Hematopoietic multipotent progenitor cell (in vitro differentiated cells): ENCODE measurements at regions not wholly inside any gene's neighbourhood (a gene's known extent, or its start where the extent isn't known, plus 50 kb on each side); places are given as distances from the start of the nearest gene placed in this dataset.
A peak's percentile ranks its signal among the peaks of the same experiment; 100 is the strongest.
"Not testable (repeated sequence)": the region's sequence is repeated elsewhere in the genome, so short reads cannot be mapped to it uniquely, and the experiment has no call there.

Experiments
- DNase-seq, 3 donors: peaks; one replicate each; pipeline ENCODE4 v3.0.0-alpha.2; 2011 to 2015; ENCODE audit warnings: low read depth in 2 of 3, low spot score in 2 of 3

- DNase-seq: peak in 1 of 3 donors; percentile 46
Measured at GRCh38 chr18:35770376-35771014, 189.0 kb downstream of the GALNT1 start.

GRCh38 chr18:35771172-35771571, 189.6 kb downstream of the GALNT1 start:
- no peak for DNase-seq

- peak in 1 of 3 donors; percentile 18 for DNase-seq
Measured at GRCh38 chr18:35775887-35776286, 194.3 kb downstream of the GALNT1 start.

- DNase-seq: no peak
Measured at GRCh38 chr18:35776473-35776872, 194.9 kb downstream of the GALNT1 start.

- DNase-seq: no peak
Measured at GRCh38 chr18:35777039-35777438, 195.4 kb upstream of the RMP24 start.

- DNase-seq: no peak
Measured at GRCh38 chr18:35778850-35779627, 193.4 kb upstream of the RMP24 start.

GRCh38 chr18:35780937-35781336, 191.5 kb upstream of the RMP24 start:
- DNase-seq: no peak

GRCh38 chr18:35782926-35783325, 189.6 kb upstream of the RMP24 start:
- no peak for DNase-seq

- no peak for DNase-seq
Measured at GRCh38 chr18:35786365-35787042, 186.0 kb upstream of the RMP24 start.

GRCh38 chr18:35789543-35789942, 182.9 kb upstream of the RMP24 start:
- DNase-seq: no peak

GRCh38 chr18:35797948-35798347, 174.5 kb upstream of the RMP24 start:
- no peak for DNase-seq

- no peak for DNase-seq
Measured at GRCh38 chr18:35803551-35803950, 168.9 kb upstream of the RMP24 start.

GRCh38 chr18:35804377-35804776, 168.1 kb upstream of the RMP24 start:
- no peak for DNase-seq

- no peak for DNase-seq
Measured at GRCh38 chr18:35807811-35808335, 164.6 kb upstream of the RMP24 start.

- no peak for DNase-seq
Measured at GRCh38 chr18:35808796-35809195, 163.7 kb upstream of the RMP24 start.

GRCh38 chr18:35810520-35810919, 162.0 kb upstream of the RMP24 start:
- no peak for DNase-seq

GRCh38 chr18:35811896-35812295, 160.6 kb upstream of the RMP24 start:
- DNase-seq: no peak

- DNase-seq: not testable (repeated sequence)
Measured at GRCh38 chr18:35815011-35815410, 157.5 kb upstream of the RMP24 start.

GRCh38 chr18:35816003-35816402, 156.5 kb upstream of the RMP24 start:
- DNase-seq: no peak

GRCh38 chr18:35817604-35818352, 154.7 kb upstream of the RMP24 start:
- no peak for DNase-seq

- no peak for DNase-seq
Measured at GRCh38 chr18:35818353-35818667, 154.2 kb upstream of the RMP24 start.
